Right lobe of liver (tissue), 6 donors: ENCODE measurements at regions not wholly inside any gene's neighbourhood (a gene's known extent, or its start where the extent isn't known, plus 50 kb on each side); places are given as distances from the start of the nearest gene placed in this dataset.

Experiments
- ATAC-seq, 4 donors: fragments of 200-7000 bp; cut with Tn5 transposase; one replicate each; pipeline ENCODE4 v1.9.1; 2020; ENCODE audit warnings: mild to moderate bottlenecking in 4 of 4, moderate library complexity in 4 of 4
- DNase-seq, 3 donors: peaks; one replicate each; pipeline ENCODE4 v3.0.0-alpha.2; 2020
- H3K27ac ChIP-seq, 3 donors: fragments of 200-600 bp; one replicate each; pipeline ENCODE4 v1.8.0; 2022
- H3K27me3 ChIP-seq, 2 donors: fragments of 200-600 bp; one replicate each; pipeline ENCODE4 v1.8.0; 2022
- H3K36me3 ChIP-seq, 4 donors: fragments of 200-600 bp; sonication (generic) in 1 of 4; one replicate each; pipeline versions ENCODE4 v1.5.1 to v1.8.0; 2017 to 2022; ENCODE audit warnings: control low read depth in 1 of 4
- H3K4me1 ChIP-seq, 4 donors: fragments of 200-600 bp; sonication (generic) in 1 of 4; one replicate each; pipeline versions ENCODE4 v1.5.1 to v1.8.0; 2017 to 2022; ENCODE audit warnings: control low read depth in 1 of 4
- H3K4me3 ChIP-seq, 3 donors: fragments of 200-600 bp; one replicate each; pipeline ENCODE4 v1.8.0; 2022
- H3K9me3 ChIP-seq, 4 donors: fragments of 200-600 bp; sonication (generic) in 1 of 4; one replicate each; pipeline versions ENCODE4 v1.5.1 to v1.8.0; 2017 to 2022; ENCODE audit warnings: control low read depth in 1 of 4
- CTCF ChIP-seq, 4 donors: fragments of 200-600 bp in 3 of 4; fragments of 450-650 bp in 1 of 4; IDR thresholded peaks; one replicate each; pipeline versions ENCODE4 v1.5.1 to v1.8.0; 2016 to 2022; ENCODE audit warnings: antibody characterized with exemption in 4 of 4, mild to moderate bottlenecking in 2 of 4
- POLR2A ChIP-seq: fragments of 450-650 bp; IDR thresholded peaks from one replicate; pipeline ENCODE4 v1.6.1; 2017; ENCODE audit warnings: antibody characterized with exemption, mild to moderate bottlenecking
- WGBS: methylation state at CpG from one replicate; pipeline ENCODE4 v1.1.6; 2018; ENCODE audit warnings: low coverage, low lambda C conversion rate; ENCODE audit not compliant: insufficient coverage; ENCODE audit errors: missing lambda C conversion rate; 5-methylcytosine and 5-hydroxymethylcytosine counted together
- intact Hi-C, 2 donors: fragments of 100-400 bp; cut with DNase I; formaldehyde crosslinking; loops; one replicate each; pipeline versions ENCODE4 v1.11.2 to v1.14.1; 2022
- donor health status: DM: no; HTN: yes; CAD: no.
- donor health status: DM: no; HTN: no; CAD: no.
- donor health status: DM: no; HTN: no; CAD: no.
- donor health status: DM: no; HTN: yes; CAD: no.
- donor health status: DM: no; HTN: yes; CAD: no.

- no peak for DNase-seq
- 69% methylated on average over 11 of the region's 12 CpGs for WGBS
- Histone ChIP-seq H3K27ac (no peak overlapping the region), H3K36me3 (no peaks in the 10 kb centered on the region), H3K4me3 (no peak overlapping the region), H3K4me1 (no peaks in the 10 kb centered on the region), H3K27me3 (no peaks in the 10 kb centered on the region), H3K9me3 (no peaks in the 10 kb centered on the region)
- intact Hi-C loops = loop anchor here in 1 of 2 donors (10.0 kb wide), 1 partner anchor 666 kb away; no protein-coding TSS in a partner anchor
- no peak for ATAC-seq
- TF ChIP-seq CTCF (IDR thresholded peaks at IDR 0.05) (no peak), POLR2A (no peak)
Observed at GRCh38 chr7:156460858-156461627, 179.5 kb upstream of the RNF32 start.

GRCh38 chr7:156459582-156459981 lies 181.0 kb upstream of the RNF32 start:
- Histone ChIP-seq H3K36me3 (no peaks in the 10 kb centered on the region), H3K27me3 (no peaks in the 10 kb centered on the region), H3K4me3 (no peak overlapping the region), H3K4me1 (no peaks in the 10 kb centered on the region), H3K9me3 (no peaks in the 10 kb centered on the region), H3K27ac (no peak overlapping the region)
- DNase-seq (no peak), ATAC-seq (no peak)
- 80% methylated on average over 1 of the region's 13 CpGs for WGBS
- intact Hi-C loops = no loop called here
- no peak for TF ChIP-seq POLR2A
- no peak for TF ChIP-seq CTCF (IDR thresholded peaks at IDR 0.05)

- intact Hi-C loops = no loop called here
- DNase-seq (no peak), ATAC-seq (no peak)
- H3K4me3 ChIP-seq = no peak overlapping the region
- H3K27me3 ChIP-seq = no peaks in the 10 kb centered on the region
- WGBS = 100% methylated on average over 1 of the region's 1 CpG
- H3K9me3 ChIP-seq = no peaks in the 10 kb centered on the region
- TF ChIP-seq CTCF (IDR thresholded peaks at IDR 0.05) = no peak
- TF ChIP-seq POLR2A = no peak
- H3K4me1 ChIP-seq = no peaks in the 10 kb centered on the region
- H3K36me3 ChIP-seq = no peaks in the 10 kb centered on the region
- H3K27ac ChIP-seq = no peak overlapping the region
Observed at GRCh38 chr7:156459067-156459466, 181.5 kb upstream of the RNF32 start.

- H3K4me3 ChIP-seq = no peak overlapping the region
- no peaks in the 10 kb centered on the region for H3K36me3 ChIP-seq
- DNase-seq (no peak), ATAC-seq (no peak)
- H3K9me3 ChIP-seq = no peaks in the 10 kb centered on the region
- no peaks in the 10 kb centered on the region for H3K27me3 ChIP-seq
- no peak overlapping the region for H3K27ac ChIP-seq
- WGBS = 83% methylated on average over 1 of the region's 16 CpGs
- intact Hi-C loops = no loop called here
- H3K4me1 ChIP-seq = no peaks in the 10 kb centered on the region
- no peak for TF ChIP-seq CTCF (IDR thresholded peaks at IDR 0.05)
- no peak for TF ChIP-seq POLR2A
Observed at GRCh38 chr7:156458011-156458410, 182.6 kb upstream of the RNF32 start.
